ENCODE measurements at regions not wholly inside any gene's neighbourhood (a gene's known extent, or its start where the extent isn't known, plus 50 kb on each side); places are given as distances from the start of the nearest gene placed in this dataset.
A peak's percentile ranks its signal among the peaks of the same experiment; 100 is the strongest.

DNA sequence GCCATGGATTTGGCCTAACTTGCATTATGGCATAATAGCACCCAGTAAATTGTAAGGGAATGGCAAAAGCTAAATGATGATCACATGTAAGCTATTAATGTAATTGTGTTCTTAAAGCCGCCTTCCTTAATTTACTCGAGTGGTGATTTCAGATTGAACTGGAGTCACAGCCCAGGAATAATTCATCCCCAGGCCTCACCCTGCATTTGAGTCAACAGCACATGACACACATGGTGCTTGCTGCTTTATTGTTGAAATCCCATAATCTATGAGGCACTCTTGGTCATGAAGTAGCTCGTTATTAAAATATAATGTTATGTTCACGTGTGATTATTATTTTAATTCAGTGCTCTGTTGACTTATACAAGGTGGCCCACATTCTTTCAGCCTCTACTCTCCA lies 547.5 kb downstream of the VRK1 start:
- no peak overlapping the region for H3K27ac ChIP-seq (ENCODE audit: low read depth, low read length)
- WGBS (ENCODE audit: insufficient coverage): no CpG with 5 or more reads among the region's 4 CpGs
- H3K9me3 ChIP-seq (ENCODE audit: control insufficient read depth, insufficient read depth, low read length): no peaks in the 10 kb centered on the region
- H3K36me3 ChIP-seq (ENCODE audit: control insufficient read depth, insufficient read depth, low read length): no peaks in the 10 kb centered on the region
- no peaks in the 10 kb centered on the region for H3K4me1 ChIP-seq (ENCODE audit: control insufficient read depth, insufficient read depth, low read length)
- H3K4me3 ChIP-seq (ENCODE audit: low read depth, low read length): no peak overlapping the region
- DNase-seq (ENCODE audit: low read depth in 4 of 6, low spot score in 6 of 6): peak in 1 of 6 donors; percentile 51
- H3K27me3 ChIP-seq (ENCODE audit: control insufficient read depth, insufficient read depth, low read length): no peaks in the 10 kb centered on the region

GRCh38 chr14:97346675-97347074 lies 549.5 kb downstream of the VRK1 start:
- Histone ChIP-seq H3K27ac (ENCODE audit: low read depth, low read length) (no peak overlapping the region), H3K36me3 (ENCODE audit: control insufficient read depth, insufficient read depth, low read length) (no peaks in the 10 kb centered on the region), H3K9me3 (ENCODE audit: control insufficient read depth, insufficient read depth, low read length) (no peaks in the 10 kb centered on the region), H3K4me1 (ENCODE audit: control insufficient read depth, insufficient read depth, low read length) (no peaks in the 10 kb centered on the region), H3K4me3 (ENCODE audit: low read depth, low read length) (no peak overlapping the region), H3K27me3 (ENCODE audit: control insufficient read depth, insufficient read depth, low read length) (no peaks in the 10 kb centered on the region)
- DNase-seq (ENCODE audit: low read depth in 4 of 6, low spot score in 6 of 6): no peak
- WGBS (ENCODE audit: insufficient coverage): 90% methylated on average over 3 of the region's 3 CpGs

DNA sequence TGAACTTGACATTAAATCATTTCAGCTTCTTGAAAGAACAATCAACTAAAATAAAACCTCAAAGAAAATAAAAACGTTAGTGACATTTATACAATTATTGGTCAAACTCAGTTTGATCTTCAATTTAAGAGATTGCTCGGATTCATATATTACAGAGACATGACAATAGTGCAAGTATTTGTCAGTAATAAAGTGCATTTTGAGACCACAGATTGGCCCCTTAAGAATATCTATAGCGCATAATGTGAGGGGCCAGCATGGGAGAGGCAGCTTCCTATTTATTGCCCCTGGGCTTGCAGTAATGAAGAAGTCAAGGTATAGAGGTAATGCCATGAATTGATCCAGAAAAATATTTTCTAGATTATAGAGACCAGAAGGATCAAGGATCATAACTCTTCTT lies 552.3 kb downstream of the VRK1 start:
- Histone ChIP-seq H3K4me1 (ENCODE audit: control insufficient read depth, insufficient read depth, low read length) (no peaks in the 10 kb centered on the region), H3K27me3 (ENCODE audit: control insufficient read depth, insufficient read depth, low read length) (no peaks in the 10 kb centered on the region), H3K9me3 (ENCODE audit: control insufficient read depth, insufficient read depth, low read length) (no peaks in the 10 kb centered on the region), H3K36me3 (ENCODE audit: control insufficient read depth, insufficient read depth, low read length) (no peaks in the 10 kb centered on the region), H3K27ac (ENCODE audit: low read depth, low read length) (no peak overlapping the region), H3K4me3 (ENCODE audit: low read depth, low read length) (no peak overlapping the region)
- WGBS (ENCODE audit: insufficient coverage): no CpG with 5 or more reads among the region's 3 CpGs
- no peak for DNase-seq (ENCODE audit: low read depth in 4 of 6, low spot score in 6 of 6)

- H3K36me3 ChIP-seq (ENCODE audit: control insufficient read depth, insufficient read depth, low read length): no peaks in the 10 kb centered on the region
- WGBS (ENCODE audit: insufficient coverage): no CpG with 5 or more reads among the region's 3 CpGs
Measured at GRCh38 chr14:97349946-97350345, 552.8 kb downstream of the VRK1 start.

GRCh38 chr14:97350415-97350814 lies 553.2 kb downstream of the VRK1 start:
- Histone ChIP-seq H3K4me1 (ENCODE audit: control insufficient read depth, insufficient read depth, low read length) (no peaks in the 10 kb centered on the region), H3K36me3 (ENCODE audit: control insufficient read depth, insufficient read depth, low read length) (no peaks in the 10 kb centered on the region), H3K4me3 (ENCODE audit: low read depth, low read length) (no peak overlapping the region), H3K27ac (ENCODE audit: low read depth, low read length) (no peak overlapping the region), H3K9me3 (ENCODE audit: control insufficient read depth, insufficient read depth, low read length) (no peaks in the 10 kb centered on the region), H3K27me3 (ENCODE audit: control insufficient read depth, insufficient read depth, low read length) (no peaks in the 10 kb centered on the region)
- no peak for DNase-seq (ENCODE audit: low read depth in 4 of 6, low spot score in 6 of 6)
- no CpG with 5 or more reads among the region's 2 CpGs for WGBS (ENCODE audit: insufficient coverage)

More at GRCh38 chr14:97349946-97350345, 552.8 kb downstream of the VRK1 start:
- Histone ChIP-seq H3K4me1 (ENCODE audit: control insufficient read depth, insufficient read depth, low read length) (no peaks in the 10 kb centered on the region), H3K27me3 (ENCODE audit: control insufficient read depth, insufficient read depth, low read length) (no peaks in the 10 kb centered on the region), H3K4me3 (ENCODE audit: low read depth, low read length) (no peak overlapping the region), H3K27ac (ENCODE audit: low read depth, low read length) (no peak overlapping the region), H3K9me3 (ENCODE audit: control insufficient read depth, insufficient read depth, low read length) (no peaks in the 10 kb centered on the region)
- DNase-seq (ENCODE audit: low read depth in 4 of 6, low spot score in 6 of 6): no peak

DNA sequence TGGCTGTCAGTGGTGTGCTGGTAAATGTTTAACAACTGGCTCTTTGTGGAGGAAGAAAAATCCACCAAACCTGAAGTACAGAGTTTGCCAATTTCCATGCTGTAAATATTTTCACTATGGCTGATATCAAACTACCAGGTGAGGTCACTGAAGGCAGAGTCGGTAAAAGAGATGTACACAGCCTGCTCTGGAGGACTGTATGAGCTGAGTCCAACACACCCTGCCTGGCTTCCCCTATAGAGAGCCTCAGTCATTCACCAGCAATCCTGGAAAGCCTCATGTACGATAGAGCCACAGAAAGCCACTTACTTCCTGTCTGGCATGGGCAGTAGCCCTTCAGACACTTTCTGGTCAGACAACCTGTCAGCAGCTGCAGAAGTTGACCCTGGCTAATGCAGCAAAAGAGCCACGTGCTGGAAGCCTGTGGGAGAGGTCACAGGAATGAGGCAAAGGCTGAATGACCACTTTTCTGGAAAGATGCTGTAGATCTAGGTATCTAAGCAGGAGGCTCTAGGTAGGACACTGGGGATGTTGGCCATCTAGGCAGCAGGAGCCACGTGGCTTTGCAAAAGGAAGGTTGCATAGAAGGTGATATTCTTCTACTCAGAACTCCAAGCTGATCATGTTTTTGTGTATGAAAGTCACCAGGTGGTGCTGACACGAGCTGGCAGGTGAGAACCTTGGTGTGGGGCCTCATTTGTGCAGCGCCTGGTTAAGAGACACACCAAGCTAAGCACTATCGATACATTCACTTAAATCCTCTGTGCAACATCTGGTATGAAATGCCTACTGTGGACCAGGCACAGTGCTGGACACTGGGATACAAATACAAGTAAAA lies 553.9 kb downstream of the VRK1 start:
- no peaks in the 10 kb centered on the region for H3K27me3 ChIP-seq (ENCODE audit: control insufficient read depth, insufficient read depth, low read length)
- no peaks in the 10 kb centered on the region for H3K9me3 ChIP-seq (ENCODE audit: control insufficient read depth, insufficient read depth, low read length)
- H3K4me3 ChIP-seq (ENCODE audit: low read depth, low read length): no peak overlapping the region
- no peak for DNase-seq (ENCODE audit: low read depth in 4 of 6, low spot score in 6 of 6)
- H3K27ac ChIP-seq (ENCODE audit: low read depth, low read length): no peak overlapping the region
- WGBS (ENCODE audit: insufficient coverage): 68% methylated on average over 2 of the region's 7 CpGs
- no peaks in the 10 kb centered on the region for H3K4me1 ChIP-seq (ENCODE audit: control insufficient read depth, insufficient read depth, low read length)
- H3K36me3 ChIP-seq (ENCODE audit: control insufficient read depth, insufficient read depth, low read length): no peaks in the 10 kb centered on the region

DNA sequence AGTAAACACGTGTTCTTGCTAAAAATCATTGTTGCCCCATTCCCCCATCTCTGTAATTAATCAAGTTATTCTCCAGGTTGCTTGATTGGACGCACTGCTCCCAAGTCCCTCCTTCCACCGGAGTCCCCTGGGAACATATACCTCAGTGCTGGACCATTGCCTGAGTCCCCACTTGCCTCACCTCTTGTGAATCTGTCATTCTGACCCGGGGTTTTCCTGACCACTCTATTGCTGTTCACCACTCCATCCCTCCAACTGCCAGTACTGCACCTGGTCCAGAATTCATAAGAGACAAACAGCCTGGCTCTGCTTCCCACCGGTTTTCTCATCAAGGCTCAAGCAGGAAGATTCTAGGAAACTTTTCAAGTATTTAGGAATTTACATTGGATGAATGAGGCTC lies 555.9 kb downstream of the VRK1 start:
- H3K36me3 ChIP-seq (ENCODE audit: control insufficient read depth, insufficient read depth, low read length): no peaks in the 10 kb centered on the region
- 74% methylated on average over 4 of the region's 5 CpGs for WGBS (ENCODE audit: insufficient coverage)

GRCh38 chr14:97354119-97354722 lies 557.0 kb downstream of the VRK1 start:
- no peak overlapping the region for H3K27ac ChIP-seq (ENCODE audit: low read depth, low read length)
- H3K36me3 ChIP-seq (ENCODE audit: control insufficient read depth, insufficient read depth, low read length): no peaks in the 10 kb centered on the region
- no peaks in the 10 kb centered on the region for H3K9me3 ChIP-seq (ENCODE audit: control insufficient read depth, insufficient read depth, low read length)
- no peak overlapping the region for H3K4me3 ChIP-seq (ENCODE audit: low read depth, low read length)
- WGBS (ENCODE audit: insufficient coverage): 66% methylated on average over 2 of the region's 3 CpGs
- DNase-seq (ENCODE audit: low read depth in 4 of 6, low spot score in 6 of 6): peak in 1 of 6 donors; percentile 12
- H3K4me1 ChIP-seq (ENCODE audit: control insufficient read depth, insufficient read depth, low read length): peaks cover 5% of the 10 kb centered on the region
- H3K27me3 ChIP-seq (ENCODE audit: control insufficient read depth, insufficient read depth, low read length): no peaks in the 10 kb centered on the region

More for the DNA sequence above, 555.9 kb downstream of the VRK1 start:
- H3K27me3 ChIP-seq (ENCODE audit: control insufficient read depth, insufficient read depth, low read length): no peaks in the 10 kb centered on the region
- DNase-seq (ENCODE audit: low read depth in 4 of 6, low spot score in 6 of 6): no peak
- no peak overlapping the region for H3K27ac ChIP-seq (ENCODE audit: low read depth, low read length)
- H3K4me1 ChIP-seq (ENCODE audit: control insufficient read depth, insufficient read depth, low read length): no peaks in the 10 kb centered on the region
- no peaks in the 10 kb centered on the region for H3K9me3 ChIP-seq (ENCODE audit: control insufficient read depth, insufficient read depth, low read length)
- no peak overlapping the region for H3K4me3 ChIP-seq (ENCODE audit: low read depth, low read length)

DNA sequence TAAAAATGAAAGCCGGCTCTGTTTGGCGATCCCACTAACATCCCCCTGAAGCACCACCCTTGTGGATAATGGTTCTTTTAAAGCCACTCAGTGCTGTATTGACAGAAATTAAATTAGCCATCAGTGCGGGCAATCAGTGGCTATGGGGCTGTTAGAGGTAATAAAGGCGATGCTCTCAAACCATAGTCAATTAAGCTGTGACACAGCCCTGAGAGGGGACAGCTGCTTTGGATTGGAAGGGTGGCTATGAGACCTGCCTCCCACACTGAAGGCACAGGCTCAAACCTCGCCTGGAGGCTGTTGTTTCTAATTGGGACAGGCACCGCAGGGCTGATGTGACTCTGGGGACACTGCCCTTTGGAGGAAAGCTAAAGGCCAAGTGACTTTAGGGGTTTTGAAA lies 562.2 kb downstream of the VRK1 start:
- no peak overlapping the region for H3K27ac ChIP-seq (ENCODE audit: low read depth, low read length)

GRCh38 chr14:97361181-97361580 lies 564.0 kb downstream of the VRK1 start:
- Histone ChIP-seq H3K36me3 (ENCODE audit: control insufficient read depth, insufficient read depth, low read length) (no peaks in the 10 kb centered on the region), H3K27me3 (ENCODE audit: control insufficient read depth, insufficient read depth, low read length) (no peaks in the 10 kb centered on the region), H3K27ac (ENCODE audit: low read depth, low read length) (no peak overlapping the region), H3K4me1 (ENCODE audit: control insufficient read depth, insufficient read depth, low read length) (peaks cover 13% of the 10 kb centered on the region), H3K9me3 (ENCODE audit: control insufficient read depth, insufficient read depth, low read length) (no peaks in the 10 kb centered on the region), H3K4me3 (ENCODE audit: low read depth, low read length) (no peak overlapping the region)
- no peak for DNase-seq (ENCODE audit: low read depth in 4 of 6, low spot score in 6 of 6)
- 78% methylated on average over 5 of the region's 6 CpGs for WGBS (ENCODE audit: insufficient coverage)

More for the DNA sequence above, 562.2 kb downstream of the VRK1 start:
- peak in 3 of 6 donors; percentile 22 to 84 (median 25) for DNase-seq (ENCODE audit: low read depth in 4 of 6, low spot score in 6 of 6)
- H3K27me3 ChIP-seq (ENCODE audit: control insufficient read depth, insufficient read depth, low read length): no peaks in the 10 kb centered on the region
- no peak overlapping the region for H3K4me3 ChIP-seq (ENCODE audit: low read depth, low read length)
- no peaks in the 10 kb centered on the region for H3K9me3 ChIP-seq (ENCODE audit: control insufficient read depth, insufficient read depth, low read length)
- WGBS (ENCODE audit: insufficient coverage): 44% methylated on average over 5 of the region's 6 CpGs
- no peaks in the 10 kb centered on the region for H3K36me3 ChIP-seq (ENCODE audit: control insufficient read depth, insufficient read depth, low read length)
- H3K4me1 ChIP-seq (ENCODE audit: control insufficient read depth, insufficient read depth, low read length): peaks cover 13% of the 10 kb centered on the region

All from spinal cord (tissue), 9 donors.